ENCODE measurements at regions not wholly inside any gene's neighbourhood (a gene's known extent, or its start where the extent isn't known, plus 50 kb on each side); places are given as distances from the start of the nearest gene placed in this dataset.

GRCh38 chr1:70892930-70893329, 154.7 kb downstream of the PTGER3 start:
- no peak for TF ChIP-seq GATA3 (IDR thresholded peaks at IDR 0.05; ENCODE audit: low read depth, low read length)
- no peak for TF ChIP-seq GATA2 (IDR thresholded peaks at IDR 0.05; ENCODE audit: low read depth, low read length)
